ENCODE measurements at regions not wholly inside any gene's neighbourhood (a gene's known extent, or its start where the extent isn't known, plus 50 kb on each side); places are given as distances from the start of the nearest gene placed in this dataset.

DNA sequence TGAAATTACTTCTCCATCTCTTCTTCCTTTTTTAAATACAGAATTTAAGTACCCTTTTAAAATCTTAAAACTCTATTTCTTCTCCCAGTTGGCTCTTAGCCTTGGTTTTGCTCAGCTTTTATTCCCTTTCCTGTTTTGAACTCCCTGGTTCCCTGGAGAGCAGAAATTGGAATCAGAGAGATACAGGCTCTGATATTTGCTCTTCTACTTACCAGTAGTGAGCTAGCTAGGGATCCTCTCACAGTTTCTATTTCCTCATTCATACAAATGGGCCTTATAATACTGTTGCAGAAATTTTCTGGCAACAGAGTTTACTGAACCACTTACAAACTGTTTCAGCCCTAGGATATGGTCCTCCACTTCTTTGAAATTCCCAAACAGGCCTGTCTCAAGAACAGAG is 606.3 kb downstream of the NUF2 start:
- Mint-ChIP-seq H3K27ac (no peak overlapping the region), H3K4me3 (no peak overlapping the region), H3K36me3 (ENCODE audit: low read depth) (no peaks in the 10 kb centered on the region), H3K9me3 (peaks cover 6% of the 10 kb centered on the region), H3K27me3 (no peaks in the 10 kb centered on the region), H3K4me1 (no peaks in the 10 kb centered on the region)
- DNase-seq, result no peak
- intact Hi-C loops (cut with micrococcal nuclease), result no loop called here

DNA sequence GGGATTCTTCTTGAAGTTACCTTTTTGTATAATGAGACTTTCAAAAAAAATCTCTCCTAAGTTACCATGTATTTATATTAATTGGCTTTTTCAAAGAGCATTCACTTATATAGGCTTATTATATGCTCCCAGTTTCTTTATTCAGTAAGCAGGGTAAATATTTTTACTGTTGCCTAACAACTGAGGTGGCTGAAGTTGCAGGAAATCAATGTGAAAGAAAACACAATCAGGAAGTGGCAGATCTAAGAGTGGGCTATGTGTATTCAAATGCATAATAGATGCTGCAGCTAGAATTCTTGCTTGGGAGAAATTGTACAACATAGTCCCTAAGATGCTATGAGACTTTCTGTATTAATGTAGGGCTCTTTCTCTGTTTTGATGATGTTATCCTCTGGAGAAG is 606.9 kb downstream of the NUF2 start:
- H3K4me3 Mint-ChIP-seq, result no peak overlapping the region
- intact Hi-C loops (cut with micrococcal nuclease), result no loop called here
- no peak overlapping the region for H3K27ac Mint-ChIP-seq
- H3K9me3 Mint-ChIP-seq, result peaks cover 6% of the 10 kb centered on the region
- DNase-seq, result no peak
- H3K36me3 Mint-ChIP-seq (ENCODE audit: low read depth), result no peaks in the 10 kb centered on the region
- no peaks in the 10 kb centered on the region for H3K27me3 Mint-ChIP-seq
- H3K4me1 Mint-ChIP-seq, result no peaks in the 10 kb centered on the region

DNA sequence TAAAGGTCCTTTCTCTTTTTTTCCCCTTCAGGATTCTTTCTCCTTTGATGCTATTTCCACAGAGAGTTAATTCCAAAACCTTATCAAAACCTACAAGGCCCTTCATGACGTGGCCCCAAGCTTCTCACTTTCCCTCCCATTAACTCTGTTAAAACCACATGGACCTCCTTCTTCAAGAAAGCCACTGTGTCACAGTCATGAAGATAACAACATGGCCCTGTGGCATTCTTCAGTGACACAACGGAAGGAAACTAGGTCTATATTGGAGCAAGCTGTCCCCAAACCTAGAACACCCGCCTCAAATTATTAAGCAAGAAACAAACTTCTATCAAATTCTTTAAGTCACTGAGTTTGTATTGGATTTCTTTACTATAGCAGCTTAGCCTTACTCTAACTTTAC is 611.1 kb downstream of the NUF2 start:
- no peaks in the 10 kb centered on the region for H3K4me1 Mint-ChIP-seq
- no peaks in the 10 kb centered on the region for H3K36me3 Mint-ChIP-seq (ENCODE audit: low read depth)
- H3K27me3 Mint-ChIP-seq, result no peaks in the 10 kb centered on the region
- H3K9me3 Mint-ChIP-seq, result peaks cover 6% of the 10 kb centered on the region
- intact Hi-C loops (cut with micrococcal nuclease), result no loop called here
- H3K27ac Mint-ChIP-seq, result no peak overlapping the region
- no peak for DNase-seq
- H3K4me3 Mint-ChIP-seq, result no peak overlapping the region

- H3K27me3 Mint-ChIP-seq, result no peaks in the 10 kb centered on the region
- H3K9me3 Mint-ChIP-seq, result peaks cover 6% of the 10 kb centered on the region
- intact Hi-C loops (cut with micrococcal nuclease), result no loop called here
- H3K27ac Mint-ChIP-seq, result no peak overlapping the region
- DNase-seq, result no peak
- H3K4me3 Mint-ChIP-seq, result no peak overlapping the region
- no peaks in the 10 kb centered on the region for H3K4me1 Mint-ChIP-seq
- H3K36me3 Mint-ChIP-seq (ENCODE audit: low read depth), result no peaks in the 10 kb centered on the region
Measured at GRCh38 chr1:163933437-163933836, 611.7 kb downstream of the NUF2 start.

- Mint-ChIP-seq H3K27me3 (no peaks in the 10 kb centered on the region), H3K4me1 (no peaks in the 10 kb centered on the region), H3K9me3 (peaks cover 6% of the 10 kb centered on the region), H3K4me3 (no peak overlapping the region), H3K27ac (no peak overlapping the region), H3K36me3 (ENCODE audit: low read depth) (no peaks in the 10 kb centered on the region)
- intact Hi-C loops (cut with micrococcal nuclease), result no loop called here
- no peak for DNase-seq
Measured at GRCh38 chr1:163935738-163936374, 614.1 kb downstream of the NUF2 start.

- Mint-ChIP-seq H3K4me3 (no peak overlapping the region), H3K9me3 (peaks cover 10% of the 10 kb centered on the region), H3K27me3 (no peaks in the 10 kb centered on the region), H3K36me3 (ENCODE audit: low read depth) (no peaks in the 10 kb centered on the region), H3K4me1 (no peaks in the 10 kb centered on the region), H3K27ac (no peak overlapping the region)
- intact Hi-C loops (cut with micrococcal nuclease), result no loop called here
- DNase-seq, result no peak
Measured at GRCh38 chr1:163959622-163960021, 599.4 kb upstream of the PBX1 start.

- Mint-ChIP-seq H3K4me1 (no peaks in the 10 kb centered on the region), H3K27me3 (no peaks in the 10 kb centered on the region), H3K27ac (no peak overlapping the region), H3K9me3 (peaks cover 2% of the 10 kb centered on the region), H3K4me3 (no peak overlapping the region), H3K36me3 (ENCODE audit: low read depth) (no peaks in the 10 kb centered on the region)
- intact Hi-C loops (cut with micrococcal nuclease), result no loop called here
- no peak for DNase-seq
Measured at GRCh38 chr1:163970151-163970550, 588.8 kb upstream of the PBX1 start.

- H3K4me3 Mint-ChIP-seq, result no peak overlapping the region
- no peaks in the 10 kb centered on the region for H3K36me3 Mint-ChIP-seq (ENCODE audit: low read depth)
- intact Hi-C loops (cut with micrococcal nuclease), result no loop called here
- no peaks in the 10 kb centered on the region for H3K9me3 Mint-ChIP-seq
- no peaks in the 10 kb centered on the region for H3K4me1 Mint-ChIP-seq
- H3K27me3 Mint-ChIP-seq, result no peaks in the 10 kb centered on the region
- H3K27ac Mint-ChIP-seq, result no peak overlapping the region
- DNase-seq, result no peak
Measured at GRCh38 chr1:163970699-163971098, 588.3 kb upstream of the PBX1 start.

DNA sequence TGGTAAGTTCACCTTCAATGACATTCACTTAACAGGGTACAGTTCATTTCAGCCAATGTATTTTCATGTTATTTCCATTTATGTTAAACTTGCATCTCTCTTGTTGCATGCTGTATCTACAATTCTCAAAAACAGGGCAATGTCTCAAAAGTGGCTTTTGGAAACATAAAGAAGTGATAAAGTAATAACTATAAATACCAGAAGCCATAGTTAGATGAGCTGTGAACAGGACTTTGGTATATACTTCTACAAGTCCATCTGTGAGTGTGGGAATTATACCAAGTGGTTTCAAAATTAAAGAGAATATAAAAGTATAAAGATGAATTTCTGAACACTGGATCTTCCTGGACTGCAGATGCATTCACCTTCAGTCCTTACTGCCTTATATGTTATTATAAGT is 585.4 kb upstream of the PBX1 start:
- Mint-ChIP-seq H3K4me3 (no peak overlapping the region), H3K36me3 (ENCODE audit: low read depth) (no peaks in the 10 kb centered on the region), H3K4me1 (no peaks in the 10 kb centered on the region), H3K9me3 (peaks cover 10% of the 10 kb centered on the region), H3K27me3 (no peaks in the 10 kb centered on the region), H3K27ac (no peak overlapping the region)
- DNase-seq, result no peak
- intact Hi-C loops (cut with micrococcal nuclease), result no loop called here

DNA sequence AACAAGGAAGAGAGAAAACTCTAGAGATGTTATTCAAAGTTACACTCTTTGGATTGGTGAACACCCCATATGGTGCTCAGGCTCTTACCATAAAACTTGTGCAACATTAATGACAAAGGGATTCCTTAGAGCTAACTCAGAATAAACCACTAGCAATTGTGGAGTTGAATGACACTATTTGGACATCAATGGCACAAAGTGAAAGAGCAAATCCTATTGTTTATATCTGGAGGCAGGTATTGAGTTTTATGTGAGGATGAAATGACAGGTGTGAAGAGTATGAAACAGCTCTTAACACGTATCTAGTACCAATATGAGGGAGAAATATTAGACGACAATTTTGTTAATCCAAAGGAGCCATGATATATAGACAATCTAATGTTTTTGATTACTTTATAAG is 584.9 kb upstream of the PBX1 start:
- intact Hi-C loops (cut with micrococcal nuclease), result no loop called here
- H3K4me1 Mint-ChIP-seq, result no peaks in the 10 kb centered on the region
- H3K27ac Mint-ChIP-seq, result no peak overlapping the region
- peaks cover 10% of the 10 kb centered on the region for H3K9me3 Mint-ChIP-seq
- H3K36me3 Mint-ChIP-seq (ENCODE audit: low read depth), result no peaks in the 10 kb centered on the region
- DNase-seq, result no peak
- H3K4me3 Mint-ChIP-seq, result no peak overlapping the region
- no peaks in the 10 kb centered on the region for H3K27me3 Mint-ChIP-seq

GRCh38 chr1:163980394-163980793 is 578.6 kb upstream of the PBX1 start:
- Mint-ChIP-seq H3K36me3 (ENCODE audit: low read depth) (no peaks in the 10 kb centered on the region), H3K4me1 (no peaks in the 10 kb centered on the region), H3K27ac (no peak overlapping the region), H3K27me3 (no peaks in the 10 kb centered on the region), H3K9me3 (peaks cover 10% of the 10 kb centered on the region), H3K4me3 (no peak overlapping the region)
- no peak for DNase-seq
- intact Hi-C loops (cut with micrococcal nuclease), result no loop called here

GRCh38 chr1:163981500-163982030 is 577.4 kb upstream of the PBX1 start:
- no peak for DNase-seq
- Mint-ChIP-seq H3K4me1 (no peaks in the 10 kb centered on the region), H3K27me3 (no peaks in the 10 kb centered on the region), H3K4me3 (no peak overlapping the region), H3K27ac (no peak overlapping the region), H3K36me3 (ENCODE audit: low read depth) (no peaks in the 10 kb centered on the region), H3K9me3 (peaks cover 5% of the 10 kb centered on the region)
- intact Hi-C loops (cut with micrococcal nuclease), result no loop called here

GRCh38 chr1:163983097-163983496 is 575.9 kb upstream of the PBX1 start:
- no peaks in the 10 kb centered on the region for H3K9me3 Mint-ChIP-seq
- intact Hi-C loops (cut with micrococcal nuclease), result no loop called here
- no peaks in the 10 kb centered on the region for H3K4me1 Mint-ChIP-seq
- no peak overlapping the region for H3K27ac Mint-ChIP-seq
- no peak overlapping the region for H3K4me3 Mint-ChIP-seq
- H3K27me3 Mint-ChIP-seq, result no peaks in the 10 kb centered on the region
- no peaks in the 10 kb centered on the region for H3K36me3 Mint-ChIP-seq (ENCODE audit: low read depth)
- no peak for DNase-seq

DNA sequence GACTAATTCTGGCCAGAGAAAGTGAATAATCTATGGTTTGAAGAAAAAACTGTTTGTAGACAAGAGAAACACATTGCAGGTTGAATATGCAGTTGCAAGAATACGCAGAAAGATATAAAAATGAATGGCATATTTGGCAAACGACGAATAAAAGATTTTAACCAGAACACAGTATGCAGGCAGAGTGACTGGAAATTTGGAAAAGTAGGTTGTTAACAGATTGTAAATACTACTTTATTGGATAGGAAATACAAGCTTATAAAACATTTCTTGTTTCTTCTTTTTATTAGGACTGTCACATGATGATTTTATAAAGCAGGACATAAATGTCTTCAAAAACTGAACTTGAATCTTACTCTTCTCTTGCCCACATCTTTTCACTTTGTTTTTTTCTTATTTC is 573.3 kb upstream of the PBX1 start:
- Mint-ChIP-seq H3K27me3 (no peaks in the 10 kb centered on the region), H3K9me3 (no peaks in the 10 kb centered on the region), H3K4me1 (no peaks in the 10 kb centered on the region), H3K36me3 (ENCODE audit: low read depth) (no peaks in the 10 kb centered on the region), H3K4me3 (no peak overlapping the region), H3K27ac (no peak overlapping the region)
- intact Hi-C loops (cut with micrococcal nuclease), result no loop called here
- no peak for DNase-seq

DNA sequence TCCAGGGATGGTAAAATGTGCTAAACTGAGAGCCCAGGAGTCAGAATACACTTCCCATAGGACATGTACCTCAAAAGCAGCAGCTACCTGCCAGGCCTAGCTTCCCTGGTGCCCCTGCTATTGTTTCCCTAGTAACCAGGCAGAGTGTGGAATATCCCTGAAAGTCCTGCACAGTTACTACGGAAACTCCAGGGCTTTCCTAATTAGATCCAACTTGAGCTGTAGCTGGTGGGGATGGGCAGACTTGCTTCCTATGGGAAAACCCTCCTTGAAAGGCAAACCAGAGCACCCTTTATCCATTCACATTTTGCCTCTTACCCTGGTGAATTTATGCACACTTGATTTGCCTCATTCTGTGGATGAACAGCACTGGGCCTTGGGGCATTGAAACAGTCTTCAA is 559.9 kb upstream of the PBX1 start:
- H3K4me1 Mint-ChIP-seq, result no peaks in the 10 kb centered on the region
- intact Hi-C loops (cut with micrococcal nuclease), result no loop called here
- no peak overlapping the region for H3K4me3 Mint-ChIP-seq
- no peaks in the 10 kb centered on the region for H3K36me3 Mint-ChIP-seq (ENCODE audit: low read depth)
- DNase-seq, result no peak
- H3K27ac Mint-ChIP-seq, result no peak overlapping the region
- peaks cover 16% of the 10 kb centered on the region for H3K9me3 Mint-ChIP-seq
- no peaks in the 10 kb centered on the region for H3K27me3 Mint-ChIP-seq

All from activated CD4-positive, alpha-beta T cell treated with anti-CD3 and anti-CD28 coated beads, Interleukin-2, amount 10 ng/mL, durations not matched to agents 24 days and 14 days (primary cell).